ENCODE measurements at regions not wholly inside any gene's neighbourhood (a gene's known extent, or its start where the extent isn't known, plus 50 kb on each side); places are given as distances from the start of the nearest gene placed in this dataset.

GRCh38 chr11:114925591-114925990 lies 247.3 kb downstream of the NXPE2 start:
- Mint-ChIP-seq H3K4me1 (peaks cover 4% of the 10 kb centered on the region), H3K27ac (no peak overlapping the region)
- CTCF ChIA-PET = no interaction called here

GRCh38 chr11:114928260-114928870 lies 250.0 kb downstream of the NXPE2 start:
- H3K27me3 Mint-ChIP-seq (ENCODE audit: low read depth) = no peaks in the 10 kb centered on the region; the same call in 1 of the 2 replicates
- no peak for ATAC-seq
- peaks cover 27% of the 10 kb centered on the region for H3K9me3 Mint-ChIP-seq
- peaks cover 9% of the 10 kb centered on the region for H3K36me3 Mint-ChIP-seq
- H3K4me3 Mint-ChIP-seq = no peak overlapping the region
- no peak for DNase-seq (ENCODE audit: low spot score)
- ChIA-PET POLR2A (no interaction called here), CTCF (no interaction called here)
- H3K4me1 Mint-ChIP-seq = peaks cover 6% of the 10 kb centered on the region
- no peak overlapping the region for H3K27ac Mint-ChIP-seq
- TF ChIP-seq ZNF416 (CRISPR knock-in tag; IDR thresholded peaks at IDR 0.05) (no peak), RELA (CRISPR knock-in tag; IDR thresholded peaks at IDR 0.05; ENCODE audit: borderline replicate concordance) (no peak), FOXK1 (CRISPR knock-in tag; IDR thresholded peaks at IDR 0.05) (no peak), ELF4 (CRISPR knock-in tag; IDR thresholded peaks at IDR 0.05; ENCODE audit: low read depth) (no peak), NR3C1 (CRISPR knock-in tag; conservative IDR thresholded peaks at IDR 0.05; ENCODE audit: low read depth) (no peak), HMGA2 (CRISPR knock-in tag; IDR thresholded peaks at IDR 0.05) (no peak), CTCF (IDR thresholded peaks at IDR 0.05) (no peak), PRRX2 (CRISPR knock-in tag; IDR thresholded peaks at IDR 0.05) (no peak), ATF2 (CRISPR knock-in tag; IDR thresholded peaks at IDR 0.05; ENCODE audit: borderline replicate concordance, low read depth) (no peak), ZNF512 (CRISPR knock-in tag; IDR thresholded peaks at IDR 0.05; ENCODE audit: borderline replicate concordance) (no peak), TEAD4 (CRISPR knock-in tag; IDR thresholded peaks at IDR 0.05) (no peak), MAX (CRISPR knock-in tag; IDR thresholded peaks at IDR 0.05) (no peak)

More at GRCh38 chr11:114925591-114925990, 247.3 kb downstream of the NXPE2 start:
- no peaks in the 10 kb centered on the region for H3K36me3 Mint-ChIP-seq
- H3K9me3 Mint-ChIP-seq = peaks cover 9% of the 10 kb centered on the region
- no peak for ATAC-seq
- H3K27me3 Mint-ChIP-seq (ENCODE audit: low read depth) = no peaks in the 10 kb centered on the region; the same call in 1 of the 2 replicates
- POLR2A ChIA-PET = no interaction called here
- no peak for TF ChIP-seq ZMAT4 (CRISPR knock-in tag; IDR thresholded peaks at IDR 0.05)
- no peak for TF ChIP-seq ZNF532 (CRISPR knock-in tag; IDR thresholded peaks at IDR 0.05; ENCODE audit: borderline replicate concordance)
- no peak for TF ChIP-seq CREB1 (CRISPR knock-in tag; IDR thresholded peaks at IDR 0.05)
- no peak for TF ChIP-seq MLX (CRISPR knock-in tag; IDR thresholded peaks at IDR 0.05)
- TF ChIP-seq MXD4 (CRISPR knock-in tag; IDR thresholded peaks at IDR 0.05; ENCODE audit: borderline replicate concordance) = no peak
- no peak for TF ChIP-seq NR2C2 (CRISPR knock-in tag; IDR thresholded peaks at IDR 0.05)
- no peak for TF ChIP-seq MYBL2 (CRISPR knock-in tag; IDR thresholded peaks at IDR 0.05)
- H3K4me3 Mint-ChIP-seq = no peak overlapping the region
- DNase-seq (ENCODE audit: low spot score) = no peak

Data from WTC11 (cell line).